ENCODE measurements at regions not wholly inside any gene's neighbourhood (a gene's known extent, or its start where the extent isn't known, plus 50 kb on each side); places are given as distances from the start of the nearest gene placed in this dataset.

GRCh38 chr4:61024610-61025009, 175.5 kb upstream of the ADGRL3 start:
- no peak for TF ChIP-seq POLR2A (IDR thresholded peaks at IDR 0.05)
- TF ChIP-seq CTCF (IDR thresholded peaks at IDR 0.05) = no peak

Data from right lobe of liver (tissue), 4 donors.